ENCODE measurements at regions not wholly inside any gene's neighbourhood (a gene's known extent, or its start where the extent isn't known, plus 50 kb on each side); places are given as distances from the start of the nearest gene placed in this dataset.
A peak's percentile ranks its signal among the peaks of the same experiment; 100 is the strongest.

DNA sequence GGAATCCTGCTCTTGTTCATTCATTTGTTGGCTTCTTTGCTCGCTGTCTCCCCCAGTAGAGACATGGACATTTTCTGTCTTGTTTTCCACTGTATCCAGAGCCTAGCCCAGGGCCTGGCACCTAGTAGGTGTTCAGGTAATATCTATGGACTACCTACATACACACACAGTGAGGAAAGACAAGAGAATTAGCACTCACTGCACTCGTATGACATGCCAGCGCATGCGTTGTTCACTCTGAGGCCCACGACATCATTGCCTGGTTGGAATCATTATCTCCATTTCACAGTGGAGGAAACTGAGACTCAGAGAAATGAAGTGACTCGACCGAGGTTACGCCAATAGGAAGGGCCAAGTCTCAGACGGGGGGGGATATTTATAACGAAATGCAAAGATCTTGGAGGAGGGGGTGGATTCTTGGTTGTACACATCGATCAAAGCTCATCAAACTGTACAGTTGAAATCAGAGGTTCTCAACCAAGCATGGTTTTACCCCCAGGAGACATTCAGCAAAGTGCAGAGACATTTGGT lies 140.1 kb upstream of the PTPN1 start:
- BruUV-seq (replicated peaks), result no TSS peak
- intact Hi-C loops (cut with micrococcal nuclease), result no loop called here
- FAIRE-seq (no peak), DNase-seq (ENCODE audit: extremely low read depth in 1 of 4, low spot score in 3 of 4) (no peak), ATAC-seq (no peak)
- in situ Hi-C loops (cut with MboI), result no loop called here
- H3K27me3 ChIP-seq (ENCODE audit: control insufficient read depth in 2 of 2, insufficient read depth in 2 of 2, low read length in 2 of 2), result peaks cover 0 to 5% of the 10 kb centered on the region in 2 experiments; a peak in 1 of 5 replicates
- H4K20me1 ChIP-seq (replicated peaks; ENCODE audit: control insufficient read depth, insufficient read depth, low read length), result no peaks in the 10 kb centered on the region
- no peak overlapping the region for H3K4me2 ChIP-seq (ENCODE audit: insufficient read depth, low read length)
- peaks cover 7 to 8% of the 10 kb centered on the region in 2 experiments for H3K4me1 ChIP-seq (replicated peaks in 1 of 2; ENCODE audit: control insufficient read depth in 2 of 2, insufficient read depth in 2 of 2, low read length in 2 of 2)
- CTCF ChIA-PET (ENCODE audit: low intra/inter-chr PET ratio), result no interaction called here
- 49% methylated on average over 10 of the region's 11 CpGs for WGBS (ENCODE audit: insufficient coverage, low coverage, missing lambda C conversion rate)
- H3K36me3 ChIP-seq (ENCODE audit: control insufficient read depth, insufficient read depth, low read length), result no peaks in the 10 kb centered on the region
- POLR2A ChIA-PET, result interaction anchor here (0.9 kb wide), 1 partner anchor 13 kb away, joined by 3 read pairs; no protein-coding TSS in a partner anchor
- H3K9me1 ChIP-seq (ENCODE audit: control insufficient read depth, insufficient read depth, low read length), result no peaks in the 10 kb centered on the region
- no peak overlapping the region for H3K4me3 ChIP-seq
- H3K27ac ChIP-seq (ENCODE audit: extremely low read depth, low read depth, low read length), result no peak overlapping the region
- peak overlapping the region; percentile 50; the same call in 1 of the 2 replicates for H2AFZ ChIP-seq (ENCODE audit: low read depth, low read length)
- H3K79me2 ChIP-seq (ENCODE audit: control insufficient read depth, insufficient read depth, low read length), result no peaks in the 10 kb centered on the region
- H3K9ac ChIP-seq (ENCODE audit: insufficient read depth in 1 of 2, low read depth in 2 of 2, low read length in 2 of 2), result no peak overlapping the region
- TF ChIP-seq ZKSCAN1 (IDR thresholded peaks at IDR 0.05; ENCODE audit: low read depth, low read length) (peak; percentile 80; the same call in 1 of the 2 replicates), DPF2 (IDR thresholded peaks at IDR 0.05) (no peak), RBM25 (IDR thresholded peaks at IDR 0.05; ENCODE audit: low read depth, low read length, severe bottlenecking) (peak; percentile 48)
- no peaks in the 10 kb centered on the region for H3K9me3 ChIP-seq (replicated peaks; ENCODE audit: control insufficient read depth, insufficient read depth, low read depth, low read length)

- BruUV-seq (replicated peaks), result no TSS peak
- Histone ChIP-seq H3K9me3 (replicated peaks; ENCODE audit: control insufficient read depth, insufficient read depth, low read depth, low read length) (no peaks in the 10 kb centered on the region), H3K27me3 (ENCODE audit: control insufficient read depth in 2 of 2, insufficient read depth in 2 of 2, low read length in 2 of 2) (peaks cover 0 to 5% of the 10 kb centered on the region in 2 experiments; a peak in 1 of 5 replicates), H3K27ac (ENCODE audit: extremely low read depth, low read depth, low read length) (no peak overlapping the region), H4K20me1 (replicated peaks; ENCODE audit: control insufficient read depth, insufficient read depth, low read length) (no peaks in the 10 kb centered on the region), H3K9ac (ENCODE audit: insufficient read depth in 1 of 2, low read depth in 2 of 2, low read length in 2 of 2) (no peak overlapping the region), H3K9me1 (ENCODE audit: control insufficient read depth, insufficient read depth, low read length) (no peaks in the 10 kb centered on the region), H3K4me3 (no peak overlapping the region), H2AFZ (ENCODE audit: low read depth, low read length) (no peak overlapping the region), H3K79me2 (ENCODE audit: control insufficient read depth, insufficient read depth, low read length) (no peaks in the 10 kb centered on the region), H3K4me2 (ENCODE audit: insufficient read depth, low read length) (no peak overlapping the region), H3K4me1 (replicated peaks in 1 of 2; ENCODE audit: control insufficient read depth in 2 of 2, insufficient read depth in 2 of 2, low read length in 2 of 2) (peaks cover 8 to 16% of the 10 kb centered on the region in 2 experiments), H3K36me3 (ENCODE audit: control insufficient read depth, insufficient read depth, low read length) (no peaks in the 10 kb centered on the region)
- in situ Hi-C loops (cut with MboI), result no loop called here
- DNase-seq (ENCODE audit: extremely low read depth in 1 of 4, low spot score in 3 of 4) (no peak), FAIRE-seq (no peak), ATAC-seq (no peak)
- WGBS (ENCODE audit: insufficient coverage, low coverage, missing lambda C conversion rate), result 49% methylated on average over 11 of the region's 13 CpGs
- intact Hi-C loops (cut with micrococcal nuclease), result no loop called here
- ChIA-PET POLR2A (no interaction called here), CTCF (ENCODE audit: low intra/inter-chr PET ratio) (no interaction called here)
- TF ChIP-seq ZFP1 (CRISPR knock-in tag; IDR thresholded peaks at IDR 0.05), result no peak
- no peak for TF ChIP-seq TBP (optimal IDR thresholded peaks at IDR 0.05; ENCODE audit: low read depth, low read length)
- no peak for TF ChIP-seq TEAD2 (tag; IDR thresholded peaks at IDR 0.05)
- TF ChIP-seq ZKSCAN1 (IDR thresholded peaks at IDR 0.05; ENCODE audit: low read depth, low read length), result no peak
- no peak for TF ChIP-seq ZNF561 (CRISPR knock-in tag; conservative IDR thresholded peaks at IDR 0.05)
- TF ChIP-seq ELK3 (CRISPR knock-in tag; IDR thresholded peaks at IDR 0.05), result no peak
- no peak for TF ChIP-seq EHMT2 (IDR thresholded peaks at IDR 0.05)
- TF ChIP-seq, protein P1, sequence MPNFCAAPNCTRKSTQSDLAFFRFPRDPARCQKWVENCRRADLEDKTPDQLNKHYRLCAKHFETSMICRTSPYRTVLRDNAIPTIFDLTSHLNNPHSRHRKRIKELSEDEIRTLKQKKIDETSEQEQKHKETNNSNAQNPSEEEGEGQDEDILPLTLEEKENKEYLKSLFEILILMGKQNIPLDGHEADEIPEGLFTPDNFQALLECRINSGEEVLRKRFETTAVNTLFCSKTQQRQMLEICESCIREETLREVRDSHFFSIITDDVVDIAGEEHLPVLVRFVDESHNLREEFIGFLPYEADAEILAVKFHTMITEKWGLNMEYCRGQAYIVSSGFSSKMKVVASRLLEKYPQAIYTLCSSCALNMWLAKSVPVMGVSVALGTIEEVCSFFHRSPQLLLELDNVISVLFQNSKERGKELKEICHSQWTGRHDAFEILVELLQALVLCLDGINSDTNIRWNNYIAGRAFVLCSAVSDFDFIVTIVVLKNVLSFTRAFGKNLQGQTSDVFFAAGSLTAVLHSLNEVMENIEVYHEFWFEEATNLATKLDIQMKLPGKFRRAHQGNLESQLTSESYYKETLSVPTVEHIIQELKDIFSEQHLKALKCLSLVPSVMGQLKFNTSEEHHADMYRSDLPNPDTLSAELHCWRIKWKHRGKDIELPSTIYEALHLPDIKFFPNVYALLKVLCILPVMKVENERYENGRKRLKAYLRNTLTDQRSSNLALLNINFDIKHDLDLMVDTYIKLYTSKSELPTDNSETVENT (CRISPR knock-in tag; IDR thresholded peaks at IDR 0.05), result no peak
Observed at GRCh38 chr20:50371878-50372769, 138.1 kb upstream of the PTPN1 start.

Data from K562 (cell line).